NCI-H526 (cell line): ENCODE measurements at regions not wholly inside any gene's neighbourhood (a gene's known extent, or its start where the extent isn't known, plus 50 kb on each side); places are given as distances from the start of the nearest gene placed in this dataset.
A peak's percentile ranks its signal among the peaks of the same experiment; 100 is the strongest.
"Not testable (repeated sequence)": the region's sequence is repeated elsewhere in the genome, so short reads cannot be mapped to it uniquely, and the experiment has no call there.

Experiments
- DNase-seq, 2 experiments: peaks; one replicate each; lab custom pipeline; 2025; lab: John Stamatoyannopoulos, UW

DNA sequence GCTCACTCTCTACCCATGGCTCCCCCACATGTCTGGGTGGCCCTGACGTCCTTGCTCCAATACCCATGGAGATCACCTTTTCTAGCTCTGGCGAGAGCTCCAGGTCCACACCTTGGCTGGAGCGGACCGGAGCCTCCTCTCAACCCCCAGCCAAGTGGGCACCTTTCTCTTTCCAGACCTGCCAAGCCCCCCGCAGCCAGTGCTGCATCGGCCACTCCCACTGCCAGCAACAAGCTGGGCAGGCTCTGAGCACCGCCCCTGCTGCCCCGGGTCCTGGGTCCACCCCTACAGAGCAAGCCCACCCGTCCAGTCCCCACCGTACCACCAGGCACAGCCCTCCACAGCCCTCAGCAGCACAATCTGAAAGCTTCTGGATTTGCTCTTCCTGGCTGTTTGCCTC, 98.2 kb upstream of the C14orf180 start:
- DNase-seq, result no peak

DNA sequence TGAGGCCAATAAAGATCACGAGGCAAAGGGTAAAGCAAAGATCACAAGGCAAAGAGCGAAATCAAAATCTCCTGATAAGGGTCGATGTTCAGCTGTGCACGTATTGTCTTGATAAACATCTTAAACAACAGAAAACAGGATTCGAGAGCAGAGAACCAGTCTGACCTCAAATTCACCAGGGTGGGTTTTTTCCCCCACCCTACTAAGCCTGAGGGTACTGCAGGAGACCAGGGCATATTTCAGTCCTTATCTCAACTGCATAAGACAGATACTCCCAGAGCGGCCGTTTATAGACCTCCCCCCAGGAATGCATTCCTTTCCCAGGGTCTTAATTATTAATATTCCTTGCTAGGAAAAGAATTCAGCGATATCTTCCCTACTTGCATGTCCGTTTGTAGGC, 97.5 kb upstream of the C14orf180 start:
- not testable (repeated sequence) for DNase-seq

DNA sequence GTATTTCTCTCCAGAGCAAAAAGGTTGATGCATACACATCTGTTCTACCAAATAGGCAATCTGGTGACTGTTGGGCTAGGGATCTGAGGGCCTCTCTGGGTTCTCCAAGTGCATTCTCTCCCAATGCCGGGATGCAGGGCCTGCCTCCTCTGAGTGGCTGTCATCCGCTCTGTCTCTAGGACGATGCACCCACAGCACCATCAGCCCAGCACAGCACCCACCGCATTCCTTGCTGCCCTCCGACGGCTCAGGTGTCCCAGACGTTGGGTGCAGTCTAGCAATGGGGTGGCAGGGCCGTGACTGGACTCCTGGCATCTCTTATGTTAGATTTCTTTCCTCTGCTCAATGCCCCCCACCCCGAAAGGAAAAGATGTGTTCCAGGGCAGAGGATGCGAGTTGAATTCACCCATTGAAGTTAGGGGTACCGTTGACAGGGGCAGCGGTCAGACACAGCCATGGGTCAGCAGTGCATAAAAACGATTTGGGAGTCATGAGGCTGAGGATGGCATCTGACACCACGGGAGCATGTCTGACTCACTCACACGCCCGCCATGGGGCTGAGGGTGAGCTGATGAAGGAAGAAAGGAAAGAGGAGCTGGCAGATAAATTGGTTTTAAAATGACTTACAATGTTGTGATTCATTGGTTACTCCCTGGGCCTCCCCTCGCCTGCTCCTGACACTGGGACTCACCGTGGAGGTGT, 93.2 kb upstream of the C14orf180 start:
- no peak for DNase-seq

GRCh38 chr14:104494483-104494882, 85.1 kb upstream of the C14orf180 start:
- no peak for DNase-seq

- no peak for DNase-seq
Observed at GRCh38 chr14:104496095-104496494, 83.5 kb upstream of the C14orf180 start.

DNA sequence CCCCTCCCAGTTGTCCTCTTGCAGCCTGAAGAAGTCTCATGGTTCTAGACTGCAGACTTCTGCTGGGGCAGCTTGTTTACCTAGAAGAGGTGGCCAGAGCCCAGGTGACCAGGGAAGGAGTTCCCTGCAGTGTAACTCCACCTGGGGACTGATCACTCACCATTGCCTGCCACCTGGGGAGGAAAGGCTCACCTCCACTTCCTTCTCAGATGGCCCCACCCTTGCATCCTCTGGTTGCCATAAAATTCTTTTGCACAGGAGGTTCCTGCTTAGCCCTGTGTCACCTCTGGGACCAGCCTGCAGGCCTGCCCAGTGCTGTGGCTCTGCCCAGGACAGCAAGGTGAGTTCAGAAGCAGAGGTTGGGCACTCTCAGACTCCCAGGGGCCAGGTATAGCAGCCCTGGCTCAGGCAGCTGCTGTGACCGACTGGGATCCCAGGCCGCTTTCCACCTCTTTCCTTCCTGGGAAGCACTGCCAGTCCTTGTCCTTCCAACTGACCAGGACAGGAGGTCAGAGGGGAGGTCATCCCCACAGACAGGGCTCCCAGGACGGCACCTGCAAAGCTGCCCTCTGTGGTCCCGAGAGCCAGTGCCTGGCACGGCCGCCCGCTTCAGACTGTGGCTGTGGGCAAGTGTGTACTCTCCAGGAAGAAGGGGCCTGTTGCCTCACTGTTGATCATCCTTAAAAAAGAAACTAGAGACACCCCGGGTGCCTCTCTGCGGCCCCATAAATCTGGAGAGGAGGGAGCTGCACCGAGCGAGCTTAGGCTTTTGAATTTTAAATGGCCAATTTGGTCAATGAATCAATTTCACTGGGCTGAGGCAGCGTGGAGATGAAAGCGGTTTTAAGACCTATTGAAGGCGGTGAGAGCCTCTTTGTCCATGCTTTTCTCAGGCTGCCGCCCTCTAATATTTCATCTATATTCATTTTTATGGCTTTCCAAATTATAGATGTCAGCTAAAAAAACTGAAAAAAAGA, 79.5 kb upstream of the C14orf180 start:
- no peak for DNase-seq

- DNase-seq, result no peak
Observed at GRCh38 chr14:104502060-104502459, 77.5 kb upstream of the C14orf180 start.

DNA sequence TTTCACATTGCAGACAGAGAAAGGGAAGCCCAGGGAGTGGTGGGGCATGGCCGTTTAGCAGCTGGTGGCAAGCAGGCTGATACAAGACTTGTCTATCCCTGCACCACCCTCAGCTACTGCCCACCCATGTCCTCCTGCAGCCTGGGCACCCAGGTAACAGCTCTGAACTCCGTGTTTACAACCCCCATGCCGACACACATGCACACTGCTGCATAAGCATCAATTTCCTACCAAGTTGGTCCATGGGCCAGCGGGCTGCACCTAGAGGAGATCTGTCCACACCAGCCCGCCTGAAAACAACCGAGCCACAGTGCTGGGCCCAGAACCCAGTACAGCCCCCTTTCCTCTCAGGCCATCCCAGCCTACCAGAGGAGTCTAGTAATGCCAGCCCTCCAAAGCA, 75.9 kb upstream of the C14orf180 start:
- DNase-seq, result no peak

DNA sequence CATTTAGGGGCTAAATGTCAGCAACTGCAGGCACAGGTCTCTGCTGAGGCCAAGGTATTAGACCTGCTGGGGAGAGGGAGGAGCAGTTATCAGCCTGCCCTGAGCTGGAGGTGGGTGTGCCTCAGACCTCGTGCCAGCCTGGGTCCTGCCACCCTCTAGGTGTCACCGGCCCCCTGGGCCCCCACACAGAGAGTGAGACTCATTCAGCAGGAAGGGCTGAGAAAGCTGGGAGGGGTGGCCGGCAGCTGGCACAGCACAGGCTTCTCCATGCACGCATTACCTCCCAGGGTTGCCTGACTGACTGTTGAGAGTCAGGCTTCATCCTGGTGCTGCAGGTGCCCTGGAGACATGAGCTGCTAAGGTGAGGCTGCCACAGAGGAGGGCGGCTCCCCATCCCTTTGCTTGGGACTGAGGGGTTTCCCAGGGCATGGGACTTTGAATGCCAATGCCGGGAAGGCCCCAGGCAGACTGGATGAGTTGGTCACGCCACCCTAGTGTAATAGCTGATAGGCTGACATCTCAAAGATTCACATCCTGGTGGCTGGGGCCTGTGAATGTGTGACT, 75.3 kb upstream of the C14orf180 start:
- peak in 1 of 2 experiments; percentile 29 for DNase-seq

DNA sequence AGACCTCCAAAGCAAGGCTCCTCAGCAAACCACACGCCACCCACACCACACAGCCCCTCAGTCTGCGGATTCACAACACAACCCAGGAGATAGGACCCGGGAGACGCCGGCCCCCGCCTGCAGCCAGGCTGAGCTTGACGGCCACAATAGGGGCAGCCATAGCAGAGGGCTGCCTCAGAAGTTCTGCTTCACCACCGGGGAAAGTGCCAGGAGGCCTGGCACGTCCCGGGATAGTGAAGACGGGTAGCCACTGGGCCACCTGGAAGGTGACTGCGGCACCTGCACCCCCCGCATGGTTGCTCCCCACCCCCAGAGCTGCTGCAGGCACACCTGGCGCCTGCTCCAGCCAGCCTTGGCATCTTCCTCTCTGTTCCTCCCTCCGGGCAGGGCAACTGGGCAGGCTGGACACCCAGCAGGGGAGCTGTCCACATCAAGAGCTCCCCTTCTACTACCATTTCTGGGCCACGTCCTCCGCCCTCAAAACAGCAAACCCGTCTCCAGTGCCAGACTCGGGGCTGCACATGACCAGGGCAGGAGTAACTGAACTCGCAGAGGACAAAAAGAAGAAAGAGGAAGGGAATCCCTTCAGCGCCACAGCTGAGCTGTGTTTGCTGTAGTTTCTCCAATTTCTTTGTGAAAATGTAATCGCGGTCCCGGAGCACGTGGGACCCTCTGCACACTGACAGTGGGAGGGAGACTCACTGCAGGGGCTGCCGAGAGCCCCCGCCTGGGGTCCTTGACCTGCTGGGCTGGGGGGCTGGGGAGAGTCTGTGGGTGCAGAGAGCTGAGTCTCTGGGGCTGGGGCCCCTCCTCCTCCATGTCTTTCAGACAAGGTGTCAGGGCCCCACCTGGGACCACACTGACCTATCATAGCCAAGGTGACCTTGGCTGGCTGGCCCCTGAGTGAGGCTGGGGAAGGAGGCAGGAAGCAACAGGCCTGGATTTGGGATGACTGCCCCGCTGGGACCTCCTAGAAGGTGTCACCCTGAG, 74.2 kb upstream of the C14orf180 start:
- DNase-seq, result no peak

GRCh38 chr14:104506461-104507253, 72.9 kb upstream of the C14orf180 start:
- DNase-seq, result no peak

DNA sequence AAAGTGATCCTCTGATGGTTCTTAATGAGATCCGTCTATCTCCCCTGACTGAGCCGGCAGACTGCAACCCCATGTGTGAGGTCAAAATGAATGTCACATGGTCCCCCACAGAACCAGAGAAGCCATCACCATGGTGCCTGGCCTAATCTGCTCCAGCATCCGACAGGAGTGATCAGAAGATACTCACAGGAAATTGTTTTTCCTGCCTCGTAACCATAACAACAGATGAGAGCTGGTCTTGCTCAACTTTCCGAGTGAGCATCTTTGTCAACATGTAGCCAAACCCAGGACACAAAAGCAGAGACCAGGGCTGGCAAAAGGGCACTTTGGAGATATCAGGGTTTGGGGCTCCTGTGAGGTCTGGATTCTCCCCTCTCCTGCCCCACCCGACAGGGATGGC, 72.1 kb upstream of the C14orf180 start:
- no peak for DNase-seq

- peak in 1 of 2 experiments; percentile 56 for DNase-seq
Observed at GRCh38 chr14:104509673-104510072, 69.9 kb upstream of the C14orf180 start.

GRCh38 chr14:104510216-104510615, 69.3 kb upstream of the C14orf180 start:
- DNase-seq, result no peak

DNA sequence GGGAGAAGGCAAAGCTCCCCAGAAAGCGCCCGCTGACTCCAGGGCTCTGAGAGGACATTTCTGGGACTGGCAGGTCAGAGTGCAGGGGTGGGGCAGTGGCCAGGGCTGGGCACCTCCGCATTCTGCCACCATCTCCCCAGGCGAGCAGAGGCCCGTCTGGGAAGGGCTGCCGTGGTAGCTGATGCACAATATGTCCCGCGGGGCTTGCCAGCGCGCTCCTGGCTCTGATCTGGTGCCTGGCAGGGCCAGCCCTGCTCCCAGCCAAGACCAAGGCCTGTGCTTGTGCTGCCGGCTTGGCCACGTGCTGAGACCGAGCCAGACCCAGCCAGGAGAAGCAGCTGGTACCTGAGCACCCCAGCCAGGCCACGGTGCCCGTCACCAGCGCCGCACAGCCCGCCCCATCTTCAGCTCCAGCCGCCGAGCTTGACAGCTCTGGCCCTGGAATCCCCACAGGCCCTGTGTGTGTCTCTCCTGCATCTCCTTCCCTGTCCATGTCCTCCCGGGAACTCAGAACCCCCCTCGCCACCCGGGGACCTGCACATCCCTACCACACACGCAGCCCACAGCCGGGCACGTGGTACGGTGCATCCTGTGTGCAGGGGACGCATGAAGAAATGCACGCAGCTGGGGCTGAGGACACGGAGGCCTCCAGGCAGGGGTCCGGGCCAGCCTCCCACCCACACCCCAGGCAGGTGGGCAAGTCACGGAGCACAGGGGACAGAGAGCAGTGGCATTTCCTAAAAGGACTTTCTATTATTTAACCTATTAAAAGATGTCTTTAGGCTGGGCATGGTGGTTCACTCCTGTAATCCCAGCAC, 68.6 kb upstream of the C14orf180 start:
- peak in 1 of 2 experiments; percentile 15 for DNase-seq

GRCh38 chr14:104512061-104512460, 67.5 kb upstream of the C14orf180 start:
- no peak for DNase-seq

GRCh38 chr14:104512771-104513640, 66.6 kb upstream of the C14orf180 start:
- no peak for DNase-seq

DNA sequence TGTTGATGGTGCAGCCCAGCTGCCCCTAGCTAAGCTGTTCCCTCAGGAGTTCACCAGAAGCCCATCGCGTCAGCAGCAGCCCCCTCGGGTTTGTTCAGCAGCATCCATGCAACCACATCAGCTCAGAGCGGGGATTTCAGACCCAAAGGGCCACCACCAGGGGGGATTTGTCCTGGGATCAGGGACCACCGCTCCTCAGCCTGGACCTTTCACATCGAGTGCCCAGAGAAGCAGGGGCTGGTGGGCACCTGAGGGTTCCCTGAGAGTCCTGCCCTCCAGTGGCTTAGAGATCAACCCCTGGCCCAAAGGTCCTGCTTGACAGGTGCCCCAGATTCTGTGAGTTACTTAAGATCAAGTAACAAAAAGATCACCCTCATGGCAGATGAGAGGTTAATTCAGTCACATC, 65.9 kb upstream of the C14orf180 start:
- DNase-seq, result no peak
